CD14-positive monocyte (primary cell): ENCODE measurements at regions not wholly inside any gene's neighbourhood (a gene's known extent, or its start where the extent isn't known, plus 50 kb on each side); places are given as distances from the start of the nearest gene placed in this dataset.

Experiments
- DNase-seq, 3 donors: peaks; one replicate each; pipeline ENCODE4 v3.0.0-alpha.2; 2011 to 2022
- H2AFZ ChIP-seq: 2 replicates; pipeline ENCODE4 v1.6.0; 2012; ENCODE audit warnings: mild to moderate bottlenecking, low read depth, low read length, inconsistent platforms; ENCODE audit not compliant: insufficient read depth, poor library complexity, severe bottlenecking
- H3K27ac ChIP-seq, 2 donors: 1 replicate in 1 of 2; 2 replicates in 1 of 2; pipeline ENCODE4 v1.5.1; 2012 to 2013; ENCODE audit warnings: low read length in 2 of 2, control low read depth in 1 of 2, inconsistent platforms in 1 of 2, low read depth in 1 of 2, mild to moderate bottlenecking in 1 of 2
- H3K27me3 ChIP-seq, 2 donors: one replicate each; pipeline versions ENCODE4 v1.6.0 to v1.6.1; 2011 to 2013; ENCODE audit warnings: low read length in 2 of 2; ENCODE audit not compliant: control insufficient read depth in 2 of 2, insufficient read depth in 2 of 2
- H3K36me3 ChIP-seq, 2 donors: replicated peaks in 1 of 2; 1 replicate in 1 of 2; 2 replicates in 1 of 2; pipeline versions ENCODE4 v1.5.1 to v1.6.1; 2012 to 2013; ENCODE audit warnings: low read length in 2 of 2, control low read depth in 1 of 2, inconsistent platforms in 1 of 2, mild to moderate bottlenecking in 1 of 2; ENCODE audit not compliant: insufficient read depth in 2 of 2, control insufficient read depth in 1 of 2
- H3K4me1 ChIP-seq, 2 donors: 1 replicate in 1 of 2; 2 replicates in 1 of 2; pipeline versions ENCODE4 v1.5.1 to v1.6.1; 2012 to 2013; ENCODE audit warnings: low read length in 2 of 2, control low read depth in 1 of 2, inconsistent platforms in 1 of 2, mild to moderate bottlenecking in 1 of 2, moderate library complexity in 1 of 2; ENCODE audit not compliant: insufficient read depth in 2 of 2, control insufficient read depth in 1 of 2
- H3K4me2 ChIP-seq: replicated peaks from 2 replicates; pipeline ENCODE3; 2012; ENCODE audit warnings: low read length, moderate library complexity, mild to moderate bottlenecking; ENCODE audit not compliant: poor library complexity, severe bottlenecking; ENCODE audit errors: extremely low read depth
- H3K4me3 ChIP-seq, 3 experiments: fragments of 200-600 bp in 1 of 3; sonication (generic) in 1 of 3; replicated peaks in 1 of 3; 1 replicate in 2 of 3; 2 replicates in 1 of 3; pipeline ENCODE4 v1.5.1; 2011 to 2013; ENCODE audit warnings: low read length in 3 of 3, mild to moderate bottlenecking in 3 of 3, control low read depth in 2 of 3, low read depth in 2 of 3, inconsistent platforms in 1 of 3, moderate library complexity in 1 of 3
- H3K79me2 ChIP-seq: 2 replicates; pipeline ENCODE4 v1.6.0; 2012; ENCODE audit warnings: mild to moderate bottlenecking, control low read depth, inconsistent platforms, low read length, moderate library complexity; ENCODE audit not compliant: insufficient read depth
- H3K9ac ChIP-seq: 2 replicates; pipeline ENCODE4 v1.6.0; 2017; ENCODE audit warnings: low read length, mild to moderate bottlenecking; ENCODE audit not compliant: insufficient read depth, poor library complexity, severe bottlenecking
- H3K9me3 ChIP-seq, 2 donors: replicated peaks in 1 of 2; 1 replicate in 1 of 2; 2 replicates in 1 of 2; pipeline versions ENCODE4 v1.5.1 to v1.6.1; 2012 to 2013; ENCODE audit warnings: low read length in 2 of 2, control low read depth in 1 of 2; ENCODE audit not compliant: control insufficient read depth in 1 of 2, insufficient read depth in 1 of 2
- H4K20me1 ChIP-seq: 2 replicates; pipeline ENCODE4 v1.6.0; 2012; ENCODE audit warnings: mild to moderate bottlenecking, low read length, control low read depth, moderate library complexity; ENCODE audit not compliant: insufficient read depth
- H3K27ac Mint-ChIP-seq, 7 donors: one replicate each; pipeline ENCODE4 v1.8.0; 2020; ENCODE audit warnings: mild to moderate bottlenecking in 7 of 7, mixed read lengths in 7 of 7, moderate library complexity in 6 of 7, inconsistent platforms in 2 of 7
- H3K27me3 Mint-ChIP-seq, 3 donors: one replicate each; pipeline ENCODE4 v1.8.0; 2021 to 2022; ENCODE audit warnings: low read depth in 3 of 3, mild to moderate bottlenecking in 3 of 3, mixed read lengths in 3 of 3, moderate library complexity in 3 of 3, inconsistent platforms in 1 of 3
- H3K36me3 Mint-ChIP-seq, 2 donors: one replicate each; pipeline ENCODE4 v1.8.0; 2020; ENCODE audit warnings: mixed read lengths in 2 of 2, inconsistent platforms in 1 of 2, mild to moderate bottlenecking in 1 of 2
- H3K4me1 Mint-ChIP-seq: one replicate; pipeline ENCODE4 v1.8.0; 2020; ENCODE audit warnings: mild to moderate bottlenecking, mixed read lengths
- H3K4me3 Mint-ChIP-seq, 2 donors: one replicate each; pipeline ENCODE4 v1.8.0; 2020; ENCODE audit warnings: mild to moderate bottlenecking in 2 of 2, mixed read lengths in 2 of 2, moderate library complexity in 1 of 2
- H3K9me3 Mint-ChIP-seq, 7 donors: one replicate each; pipeline ENCODE4 v1.8.0; 2020 to 2022; ENCODE audit warnings: mixed read lengths in 7 of 7, mild to moderate bottlenecking in 6 of 7, moderate library complexity in 6 of 7, inconsistent platforms in 2 of 7
- CTCF ChIP-seq: fragments of 200-600 bp; IDR thresholded peaks from one replicate; pipeline ENCODE4 v1.8.0; 2022; ENCODE audit warnings: antibody characterized with exemption, mild to moderate bottlenecking
- WGBS: methylation state at CpG from one replicate; pipeline ENCODE4 v1.1.5; 2013; ENCODE audit warnings: missing lambda C conversion rate; ENCODE audit not compliant: insufficient coverage; 5-methylcytosine and 5-hydroxymethylcytosine counted together
- intact Hi-C, 2 donors: fragments of 100-400 bp; cut with micrococcal nuclease; formaldehyde crosslinking; loops; one replicate each; pipeline versions ENCODE4 v1.15.0 to v1.15.1; 2023

DNA sequence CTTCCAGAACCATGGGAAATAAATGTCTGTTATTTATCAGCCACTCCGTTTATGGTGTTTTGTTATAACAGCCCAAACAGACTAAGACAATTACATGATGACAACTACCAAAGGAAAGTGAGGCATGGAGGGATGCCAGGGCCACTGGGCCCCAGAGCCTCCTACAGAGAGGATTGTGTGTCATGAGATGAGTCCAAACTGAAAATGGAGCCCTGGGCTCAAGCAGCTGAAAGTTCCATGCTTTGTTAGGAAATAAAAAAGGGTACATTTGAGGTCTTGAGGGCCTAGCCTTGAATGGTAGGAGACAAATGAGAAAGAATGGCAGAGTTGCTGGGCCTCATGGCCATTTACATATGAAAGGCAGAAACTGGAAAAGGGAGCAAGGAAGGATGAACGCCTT lies 586.5 kb downstream of the CETN3 start:
- Mint-ChIP-seq H3K4me1 (no peaks in the 10 kb centered on the region), H3K27ac (no peak overlapping the region), H3K27me3 (no peaks in the 10 kb centered on the region), H3K9me3 (peaks cover 3 to 10% (median 4%) of the 10 kb centered on the region in 7 donors), H3K4me3 (no peak overlapping the region), H3K36me3 (no peaks in the 10 kb centered on the region)
- H3K36me3 ChIP-seq, result no peaks in the 10 kb centered on the region
- no peak overlapping the region for H3K4me2 ChIP-seq
- no peaks in the 10 kb centered on the region for H3K27me3 ChIP-seq
- no peaks in the 10 kb centered on the region for H3K4me1 ChIP-seq
- DNase-seq, result no peak
- H2AFZ ChIP-seq, result no peak overlapping the region
- intact Hi-C loops, result no loop called here
- H4K20me1 ChIP-seq, result no peaks in the 10 kb centered on the region
- no CpG with 5 or more reads among the region's 2 CpGs for WGBS
- H3K27ac ChIP-seq, result no peak overlapping the region
- no peak for TF ChIP-seq CTCF
- H3K9ac ChIP-seq, result no peak overlapping the region
- H3K79me2 ChIP-seq, result no peaks in the 10 kb centered on the region
- no peak overlapping the region for H3K4me3 ChIP-seq
- H3K9me3 ChIP-seq, result no peaks in the 10 kb centered on the region

GRCh38 chr5:89817841-89818240 lies 591.7 kb downstream of the CETN3 start:
- H3K9me3 ChIP-seq, result no peaks in the 10 kb centered on the region
- no peaks in the 10 kb centered on the region for H3K4me1 ChIP-seq
- no peak overlapping the region for H3K4me3 ChIP-seq
- intact Hi-C loops, result no loop called here
- H3K79me2 ChIP-seq, result no peaks in the 10 kb centered on the region
- H3K4me2 ChIP-seq, result no peak overlapping the region
- H3K27ac ChIP-seq, result no peak overlapping the region
- peaks cover 0 to 3% (median 0%) of the 10 kb centered on the region in 7 donors for H3K9me3 Mint-ChIP-seq
- H3K36me3 Mint-ChIP-seq, result no peaks in the 10 kb centered on the region
- H3K4me3 Mint-ChIP-seq, result no peak overlapping the region
- no peaks in the 10 kb centered on the region for H3K36me3 ChIP-seq
- no peaks in the 10 kb centered on the region for H4K20me1 ChIP-seq
- H3K9ac ChIP-seq, result no peak overlapping the region
- no peak overlapping the region for H2AFZ ChIP-seq
- no peak for TF ChIP-seq CTCF
- no peak overlapping the region for H3K27ac Mint-ChIP-seq
- H3K4me1 Mint-ChIP-seq, result no peaks in the 10 kb centered on the region
- no peak for DNase-seq
- no peaks in the 10 kb centered on the region for H3K27me3 ChIP-seq
- no CpG with 5 or more reads among the region's 4 CpGs for WGBS
- no peaks in the 10 kb centered on the region for H3K27me3 Mint-ChIP-seq
